ENCODE measurements at regions not wholly inside any gene's neighbourhood (a gene's known extent, or its start where the extent isn't known, plus 50 kb on each side); places are given as distances from the start of the nearest gene placed in this dataset.

- no peak for TF ChIP-seq CTCF (IDR thresholded peaks at IDR 0.05)
- TF ChIP-seq POLR2A (IDR thresholded peaks at IDR 0.05): no peak
These were observed 346.4 kb upstream of the SLC7A11 start for GRCh38 chr4:138588501-138588900.

All from esophagus squamous epithelium (tissue), 4 donors.